ENCODE measurements at regions not wholly inside any gene's neighbourhood (a gene's known extent, or its start where the extent isn't known, plus 50 kb on each side); places are given as distances from the start of the nearest gene placed in this dataset.

GRCh38 chr16:29311461-29312344 is 94.8 kb downstream of the NPIPB11 start (continued):
- TF ChIP-seq, protein P1, sequence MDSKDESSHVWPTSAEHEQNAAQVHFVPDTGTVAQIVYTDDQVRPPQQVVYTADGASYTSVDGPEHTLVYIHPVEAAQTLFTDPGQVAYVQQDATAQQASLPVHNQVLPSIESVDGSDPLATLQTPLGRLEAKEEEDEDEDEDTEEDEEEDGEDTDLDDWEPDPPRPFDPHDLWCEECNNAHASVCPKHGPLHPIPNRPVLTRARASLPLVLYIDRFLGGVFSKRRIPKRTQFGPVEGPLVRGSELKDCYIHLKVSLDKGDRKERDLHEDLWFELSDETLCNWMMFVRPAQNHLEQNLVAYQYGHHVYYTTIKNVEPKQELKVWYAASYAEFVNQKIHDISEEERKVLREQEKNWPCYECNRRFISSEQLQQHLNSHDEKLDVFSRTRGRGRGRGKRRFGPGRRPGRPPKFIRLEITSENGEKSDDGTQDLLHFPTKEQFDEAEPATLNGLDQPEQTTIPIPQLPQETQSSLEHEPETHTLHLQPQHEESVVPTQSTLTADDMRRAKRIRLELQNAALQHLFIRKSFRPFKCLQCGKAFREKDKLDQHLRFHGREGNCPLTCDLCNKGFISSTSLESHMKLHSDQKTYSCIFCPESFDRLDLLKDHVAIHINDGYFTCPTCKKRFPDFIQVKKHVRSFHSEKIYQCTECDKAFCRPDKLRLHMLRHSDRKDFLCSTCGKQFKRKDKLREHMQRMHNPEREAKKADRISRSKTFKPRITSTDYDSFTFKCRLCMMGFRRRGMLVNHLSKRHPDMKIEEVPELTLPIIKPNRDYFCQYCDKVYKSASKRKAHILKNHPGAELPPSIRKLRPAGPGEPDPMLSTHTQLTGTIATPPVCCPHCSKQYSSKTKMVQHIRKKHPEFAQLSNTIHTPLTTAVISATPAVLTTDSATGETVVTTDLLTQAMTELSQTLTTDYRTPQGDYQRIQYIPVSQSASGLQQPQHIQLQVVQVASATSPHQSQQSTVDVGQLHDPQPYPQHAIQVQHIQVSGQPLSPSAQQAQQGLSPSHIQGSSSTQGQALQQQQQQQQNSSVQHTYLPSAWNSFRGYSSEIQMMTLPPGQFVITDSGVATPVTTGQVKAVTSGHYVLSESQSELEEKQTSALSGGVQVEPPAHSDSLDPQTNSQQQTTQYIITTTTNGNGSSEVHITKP (IDR thresholded peaks at IDR 0.05; ENCODE audit: partially characterized antibody): no peak
- no peak for TF ChIP-seq ZNF76 (CRISPR knock-in tag; IDR thresholded peaks at IDR 0.05; ENCODE audit: borderline replicate concordance)
- TF ChIP-seq, protein P2, sequence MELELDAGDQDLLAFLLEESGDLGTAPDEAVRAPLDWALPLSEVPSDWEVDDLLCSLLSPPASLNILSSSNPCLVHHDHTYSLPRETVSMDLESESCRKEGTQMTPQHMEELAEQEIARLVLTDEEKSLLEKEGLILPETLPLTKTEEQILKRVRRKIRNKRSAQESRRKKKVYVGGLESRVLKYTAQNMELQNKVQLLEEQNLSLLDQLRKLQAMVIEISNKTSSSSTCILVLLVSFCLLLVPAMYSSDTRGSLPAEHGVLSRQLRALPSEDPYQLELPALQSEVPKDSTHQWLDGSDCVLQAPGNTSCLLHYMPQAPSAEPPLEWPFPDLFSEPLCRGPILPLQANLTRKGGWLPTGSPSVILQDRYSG (tag; conservative IDR thresholded peaks at IDR 0.05; ENCODE audit: low read depth): no peak
- TF ChIP-seq MYNN (IDR thresholded peaks at IDR 0.05): no peak
- no peak for TF ChIP-seq MYNN (CRISPR knock-in tag; IDR thresholded peaks at IDR 0.05)
- TF ChIP-seq PCBP1 (IDR thresholded peaks at IDR 0.05; ENCODE audit: low read depth, low read length, poor library complexity, severe bottlenecking): no peak
- TF ChIP-seq PHF21A (IDR thresholded peaks at IDR 0.05; ENCODE audit: borderline replicate concordance, low read depth): no peak

Measured in K562 (cell line).